GM12873 (cell line): ENCODE measurements at regions not wholly inside any gene's neighbourhood (a gene's known extent, or its start where the extent isn't known, plus 50 kb on each side); places are given as distances from the start of the nearest gene placed in this dataset.

ENCODE experiments used
- CTCF ChIP-seq: IDR thresholded peaks from 2 replicates; pipeline ENCODE4 v1.5.1; 2012; ENCODE audit warnings: low read depth, mild to moderate bottlenecking, moderate library complexity, low read length, control low read depth; ENCODE audit not compliant: insufficient read depth; ENCODE audit errors: missing control alignments

GRCh38 chr18:71760541-71760940, 783.6 kb downstream of the CBLN2 start:
- no peak for TF ChIP-seq CTCF

- no peak for TF ChIP-seq CTCF
Measured at GRCh38 chr18:71754246-71754645, 789.9 kb downstream of the CBLN2 start.

DNA sequence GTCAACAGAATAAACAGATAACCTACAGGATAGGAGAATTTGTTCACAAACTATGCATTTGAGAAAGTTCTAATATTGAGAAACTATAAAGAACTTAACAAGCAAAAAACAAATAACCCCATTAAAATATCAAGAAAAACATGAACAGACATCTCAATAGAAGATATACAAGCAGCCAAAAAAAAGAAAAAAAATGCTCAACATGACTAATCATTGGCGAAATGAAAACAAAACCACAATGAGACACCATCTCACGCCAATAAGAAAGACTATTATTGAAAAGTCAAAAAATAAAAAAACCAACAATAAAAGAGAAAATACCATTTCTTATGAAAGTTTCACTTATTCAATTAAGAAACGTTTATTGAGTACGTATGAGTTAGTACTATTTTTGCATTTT, 800.5 kb downstream of the CBLN2 start:
- TF ChIP-seq CTCF: no peak

DNA sequence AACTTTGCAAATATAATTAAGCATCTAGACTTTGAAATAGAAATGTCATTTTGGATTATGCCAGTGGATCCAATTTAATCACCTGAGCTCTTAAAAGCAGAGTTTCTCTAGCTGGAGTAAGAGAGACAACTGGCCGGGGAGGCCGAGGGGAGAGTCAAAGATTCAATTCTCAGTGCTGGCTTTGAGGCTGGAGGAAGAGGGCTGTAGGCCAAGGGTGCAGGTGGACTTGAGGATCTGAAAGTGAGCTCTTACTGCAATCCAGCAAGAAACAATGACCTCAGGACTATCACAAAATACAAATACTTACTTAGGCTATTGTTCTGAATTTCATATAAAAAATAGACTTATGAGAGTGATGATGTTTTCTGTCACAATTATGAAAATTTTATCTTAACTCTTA, 814.5 kb downstream of the CBLN2 start:
- no peak for TF ChIP-seq CTCF

GRCh38 chr18:71727909-71728308, 816.2 kb downstream of the CBLN2 start:
- no peak for TF ChIP-seq CTCF

DNA sequence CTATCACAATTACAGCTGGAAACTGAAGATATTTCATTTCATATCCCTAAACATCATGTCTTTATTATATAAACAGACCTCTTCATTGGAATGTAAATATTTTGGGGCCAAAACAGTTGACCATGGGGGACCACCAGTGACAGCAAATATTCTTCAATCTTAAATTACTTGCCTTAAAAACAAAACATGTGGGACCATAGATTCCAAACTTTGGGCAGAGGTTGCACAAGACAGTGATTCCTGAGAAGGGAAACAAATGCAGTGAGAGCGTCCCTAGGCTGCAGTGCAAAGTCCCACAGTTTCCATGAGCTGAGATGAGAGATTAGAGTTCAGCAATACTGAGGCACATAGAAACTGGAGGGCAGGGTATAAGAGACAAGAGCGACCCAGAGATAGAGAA, 818.9 kb downstream of the CBLN2 start:
- TF ChIP-seq CTCF: no peak

DNA sequence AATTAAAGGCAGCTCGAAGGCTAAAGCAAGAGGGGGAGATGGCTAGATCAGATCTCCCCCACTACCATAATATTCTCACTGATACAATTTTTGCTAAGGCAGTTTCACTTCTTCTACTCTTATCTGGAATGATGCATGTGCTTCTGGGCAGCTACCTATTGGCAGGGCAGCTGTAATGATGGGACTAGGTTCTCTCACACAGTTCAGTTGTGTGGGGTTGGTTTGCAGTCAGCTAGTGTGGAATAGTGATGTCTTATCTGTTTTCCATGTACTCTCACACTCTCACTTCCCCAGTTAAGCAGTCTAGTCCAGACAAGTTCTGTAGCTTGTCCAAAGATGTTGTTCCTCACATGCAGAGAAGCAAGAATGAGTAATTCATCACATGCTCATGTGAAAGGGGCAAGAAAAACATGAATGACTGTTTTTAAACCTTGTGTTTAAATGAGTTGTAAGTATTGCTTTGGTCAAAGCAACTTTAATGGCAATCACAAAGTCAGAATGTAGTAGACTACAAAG, 836.1 kb downstream of the CBLN2 start:
- no peak for TF ChIP-seq CTCF
